Activated CD8-positive, alpha-beta memory T cell treated with anti-CD3 and anti-CD28 coated beads for 4 hours (primary cell): ENCODE measurements at regions not wholly inside any gene's neighbourhood (a gene's known extent, or its start where the extent isn't known, plus 50 kb on each side); places are given as distances from the start of the nearest gene placed in this dataset.
"Not testable (repeated sequence)": the region's sequence is repeated elsewhere in the genome, so short reads cannot be mapped to it uniquely, and the experiment has no call there.

Source experiments
- DNase-seq, 2 donors: peaks; one replicate each; pipeline ENCODE4 v3.0.0-alpha.2; 2020; ENCODE audit warnings: low read depth in 2 of 2

DNA sequence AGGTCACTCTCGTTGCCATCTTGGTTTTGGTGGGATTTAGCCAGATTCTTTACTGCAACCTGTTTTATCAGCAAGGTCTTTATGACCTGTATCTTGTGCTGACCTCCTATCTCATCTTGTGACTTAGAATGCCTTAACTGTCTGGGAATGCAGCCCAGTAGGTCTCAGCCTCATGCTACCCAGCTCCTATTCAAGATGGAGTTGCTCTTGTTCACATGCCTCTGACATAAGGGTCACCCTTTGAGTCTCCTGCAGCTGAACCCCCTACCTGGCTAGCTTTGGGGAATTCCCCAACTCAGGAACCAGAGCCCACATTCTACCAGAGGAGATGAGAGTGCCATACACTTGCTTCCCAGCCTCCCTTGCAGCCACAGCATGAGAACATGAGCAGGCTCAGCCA, 123.0 kb upstream of the ARHGEF3 start:
- DNase-seq, result not testable (repeated sequence)

DNA sequence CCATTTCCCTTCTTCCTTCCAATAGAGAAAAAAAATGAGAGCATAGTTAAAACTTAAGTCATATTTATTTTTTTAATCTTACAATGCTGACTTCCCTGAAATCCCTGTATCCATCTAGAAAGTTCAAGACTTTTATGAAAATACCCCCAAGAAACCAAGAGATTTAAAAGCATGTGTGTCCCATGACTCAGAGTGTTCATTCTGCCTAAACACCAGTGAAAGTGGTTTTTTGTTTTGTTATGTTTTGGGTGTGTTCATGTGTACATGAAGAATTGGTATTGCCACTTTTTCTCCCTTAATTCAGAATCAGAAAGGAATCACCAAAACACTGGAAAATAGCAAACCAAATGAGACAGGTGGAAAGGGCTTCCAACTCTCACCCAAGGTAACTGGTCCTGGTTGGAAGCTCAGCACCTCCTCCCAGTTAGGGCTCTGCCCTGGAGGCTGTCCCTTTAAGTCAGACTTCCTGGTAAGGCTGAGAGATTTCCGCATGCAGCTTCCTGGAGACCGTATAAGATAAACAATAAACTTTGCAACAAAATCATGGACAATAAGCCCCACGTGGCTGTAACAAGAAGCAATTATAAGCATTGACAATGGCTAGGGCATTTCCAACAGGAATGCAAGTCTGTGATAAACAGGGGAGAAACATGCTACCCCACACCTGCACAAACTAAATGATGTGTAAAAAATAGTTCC, 121.9 kb upstream of the ARHGEF3 start:
- peak in 1 of 2 donors; percentile 10 for DNase-seq

DNA sequence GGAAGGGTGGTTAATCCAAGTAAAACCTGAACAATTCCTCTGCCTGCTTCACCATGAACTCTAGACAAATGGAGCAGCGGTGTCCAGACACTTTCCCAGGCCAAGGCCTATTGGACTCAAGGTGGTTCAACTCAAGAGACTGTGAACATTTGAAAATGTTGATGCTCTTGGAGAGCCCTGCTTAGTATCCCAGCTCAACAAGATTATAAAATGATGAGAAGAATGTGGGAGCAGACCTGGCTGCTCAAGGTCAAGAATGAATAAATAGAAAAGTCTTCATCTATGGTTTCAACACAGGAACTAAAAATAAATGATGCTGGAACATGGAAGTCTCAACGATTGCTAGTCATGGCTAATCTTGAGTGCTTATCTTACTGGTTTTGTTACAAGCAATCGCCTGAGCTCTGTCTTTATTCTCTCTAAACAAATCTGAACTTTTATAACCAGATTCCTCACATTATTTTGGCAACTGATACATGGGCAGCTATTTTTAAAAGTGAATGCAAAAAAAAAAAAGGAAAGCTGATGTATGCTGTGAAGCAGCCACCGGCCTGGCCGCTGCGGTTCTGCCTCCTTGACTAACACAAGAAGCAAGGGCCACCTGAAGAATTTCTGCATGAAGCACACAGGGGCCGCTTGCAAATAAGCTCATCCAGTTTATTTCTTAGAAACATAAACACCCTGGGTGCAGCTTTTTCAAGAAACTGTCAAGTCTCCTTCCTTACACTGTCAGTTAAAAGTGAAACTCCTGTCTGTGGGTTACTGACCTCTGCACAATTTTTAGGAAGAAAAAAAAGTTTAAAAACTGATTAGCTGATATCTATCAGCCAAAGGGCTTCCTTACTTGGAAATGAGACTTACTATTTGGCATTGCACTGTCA, 120.1 kb upstream of the ARHGEF3 start:
- DNase-seq, result no peak

DNA sequence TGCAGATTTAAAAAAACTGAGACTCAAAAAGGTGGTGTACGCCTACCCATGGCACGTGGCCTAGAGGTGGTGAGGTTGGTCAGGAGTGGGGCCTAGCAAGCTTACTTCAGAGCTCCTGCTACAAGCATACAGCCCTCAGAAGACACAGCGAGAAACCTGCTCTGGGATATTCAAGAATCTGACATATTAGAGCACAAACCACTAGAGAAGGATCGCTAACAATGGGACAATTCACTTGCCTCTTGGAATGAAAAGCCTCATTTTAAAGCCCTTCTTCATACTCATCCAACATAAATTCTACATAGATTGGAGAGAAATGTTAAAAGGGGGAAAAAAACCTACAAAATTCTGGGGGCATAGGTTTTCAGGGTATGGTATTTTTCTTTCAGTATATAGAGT, 118.0 kb upstream of the ARHGEF3 start:
- no peak for DNase-seq

DNA sequence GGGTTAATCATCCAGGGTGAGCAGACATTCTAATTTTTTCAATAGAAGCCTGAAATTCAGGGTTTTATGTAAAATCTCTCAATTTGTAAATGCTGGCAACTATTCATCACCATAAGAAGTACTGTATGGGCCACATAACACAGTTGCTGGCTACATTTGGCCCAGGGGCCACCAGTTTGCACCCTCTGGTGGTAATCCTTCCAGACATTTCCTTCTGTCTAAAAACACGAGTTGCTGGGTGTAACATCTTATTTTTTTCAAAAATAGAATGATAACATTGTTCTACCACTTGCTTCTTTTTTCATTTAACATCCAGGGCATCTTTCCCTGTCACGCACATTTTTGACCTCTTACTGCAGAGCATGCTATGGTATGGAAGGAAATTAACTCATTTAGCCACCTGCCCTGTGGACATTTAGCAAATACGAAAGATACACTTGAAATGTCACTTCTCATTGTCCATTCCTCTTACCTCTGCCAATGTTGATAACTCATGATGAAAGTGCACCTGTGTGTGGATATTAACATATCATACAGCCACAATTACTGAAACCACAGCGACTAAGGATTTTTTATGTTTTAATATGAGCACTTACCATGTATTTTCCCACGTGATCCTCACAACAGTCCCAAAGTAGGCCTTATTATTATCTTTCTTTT, 117.5 kb upstream of the ARHGEF3 start:
- no peak for DNase-seq

DNA sequence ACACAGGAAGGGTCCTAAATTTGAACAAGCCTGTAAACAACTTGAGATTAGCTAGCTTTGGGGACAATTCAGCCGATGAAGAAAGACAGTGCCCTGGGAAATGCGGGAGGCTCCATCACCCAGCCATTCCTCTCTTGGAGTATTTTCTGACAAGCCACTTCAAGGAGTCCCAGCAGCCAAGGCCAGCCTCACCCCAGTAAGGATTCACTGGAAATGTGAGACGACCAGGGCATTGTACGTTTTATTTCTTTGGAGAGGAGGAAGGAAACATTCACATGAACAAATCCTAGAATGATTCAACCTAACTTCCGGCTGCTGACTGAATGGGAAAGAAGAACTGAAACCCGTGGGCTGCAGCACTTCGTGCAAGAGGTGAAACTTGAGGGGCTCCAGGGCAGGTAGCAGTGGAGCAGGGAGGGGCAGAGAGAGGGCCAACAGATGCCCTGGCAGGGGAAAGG, 116.4 kb upstream of the ARHGEF3 start:
- DNase-seq, result no peak

DNA sequence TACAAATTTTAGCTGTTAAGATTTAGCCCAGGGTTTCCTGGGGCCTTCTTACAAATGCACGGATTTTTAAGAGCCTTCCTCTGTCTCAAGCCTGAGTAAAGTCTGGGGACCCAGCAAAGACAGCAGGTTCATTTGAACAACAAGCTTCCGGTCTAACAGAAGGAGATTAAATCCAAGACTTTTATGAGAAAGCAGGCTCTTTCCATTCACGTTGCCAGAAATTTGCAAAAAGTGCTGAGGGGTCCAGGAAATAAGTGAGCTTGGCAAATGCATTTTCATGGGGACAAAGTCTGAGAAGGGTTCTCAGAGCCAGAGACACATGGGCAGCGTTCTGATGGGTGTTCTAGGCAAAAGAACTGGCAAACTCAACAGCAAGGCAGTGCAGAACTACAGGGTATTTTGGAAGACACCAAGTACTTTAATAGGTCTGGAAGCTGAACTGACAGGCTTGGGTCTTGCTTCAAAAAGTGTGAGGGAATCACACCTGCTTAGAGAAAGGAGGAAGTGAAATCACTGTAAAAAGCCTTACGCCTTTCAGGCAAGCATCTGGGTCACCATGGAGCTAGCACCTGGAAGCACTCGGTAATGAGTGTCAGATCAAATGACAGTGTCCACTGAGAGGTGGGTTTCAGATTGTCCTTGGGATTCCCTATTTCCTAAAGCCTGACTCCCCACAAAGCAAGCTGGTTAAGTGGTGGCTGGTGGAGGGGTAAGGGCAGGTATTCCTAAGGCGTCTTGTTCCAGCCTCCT, 115.8 kb upstream of the ARHGEF3 start:
- no peak for DNase-seq

DNA sequence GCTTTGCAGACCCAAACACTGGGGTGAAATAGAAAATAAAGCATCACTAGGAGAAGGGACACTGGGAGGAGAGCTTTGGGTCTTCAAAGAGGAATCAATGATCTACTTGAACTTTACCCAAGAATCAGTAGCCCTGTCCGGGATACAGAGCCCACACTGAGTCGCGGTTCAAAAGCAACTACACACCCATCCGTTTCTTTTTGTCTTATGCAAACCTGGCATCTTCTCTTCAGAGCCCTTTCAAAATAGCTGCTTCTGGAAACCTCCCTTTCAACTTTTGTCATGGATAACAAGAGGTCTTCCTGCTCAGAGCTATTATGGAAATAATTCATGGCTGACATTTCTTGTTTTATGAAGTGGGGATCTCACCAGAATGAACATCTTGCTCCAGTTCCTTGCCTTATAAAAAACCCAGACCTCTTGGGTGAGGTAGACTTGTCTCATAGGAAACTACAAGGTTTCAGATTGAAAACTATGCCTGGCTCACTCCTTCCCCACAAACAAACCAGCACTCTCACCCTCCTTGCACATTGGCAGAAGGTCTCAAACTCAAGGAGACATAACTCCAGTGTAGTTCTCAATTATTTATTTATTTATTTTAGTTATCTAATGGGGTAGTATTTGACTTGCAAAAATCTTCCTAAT, 115.1 kb upstream of the ARHGEF3 start:
- no peak for DNase-seq

DNA sequence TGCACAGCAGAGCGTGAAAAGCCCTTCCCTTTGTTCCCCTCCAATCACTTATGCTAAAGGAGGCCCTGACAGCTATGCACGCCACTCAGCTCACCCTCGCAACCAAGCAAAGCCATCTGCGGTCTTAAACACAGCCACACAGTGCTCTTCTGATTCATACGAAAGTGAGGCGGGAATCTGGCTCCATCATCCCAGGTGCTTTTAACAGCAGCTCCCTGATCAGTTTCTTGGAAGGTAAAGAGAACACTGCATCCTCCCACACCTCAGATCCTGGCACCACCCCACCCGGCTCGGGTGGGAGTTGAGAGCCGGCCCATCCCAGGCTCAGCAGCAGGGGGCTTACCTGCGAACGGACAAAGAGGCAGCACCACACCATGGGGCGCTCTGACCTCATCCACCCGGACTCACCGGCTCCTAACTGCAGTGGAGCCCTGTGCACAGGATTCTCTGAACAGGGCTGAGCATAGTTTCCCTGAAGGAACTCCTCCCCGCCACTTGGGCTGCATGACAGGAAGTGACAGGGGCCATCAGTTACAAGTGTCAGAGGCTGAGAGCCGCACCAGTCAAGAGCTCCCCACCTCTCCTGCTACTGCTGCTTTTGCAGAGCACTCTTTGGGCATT, 114.3 kb upstream of the ARHGEF3 start:
- DNase-seq, result peak; percentile 20 to 33

DNA sequence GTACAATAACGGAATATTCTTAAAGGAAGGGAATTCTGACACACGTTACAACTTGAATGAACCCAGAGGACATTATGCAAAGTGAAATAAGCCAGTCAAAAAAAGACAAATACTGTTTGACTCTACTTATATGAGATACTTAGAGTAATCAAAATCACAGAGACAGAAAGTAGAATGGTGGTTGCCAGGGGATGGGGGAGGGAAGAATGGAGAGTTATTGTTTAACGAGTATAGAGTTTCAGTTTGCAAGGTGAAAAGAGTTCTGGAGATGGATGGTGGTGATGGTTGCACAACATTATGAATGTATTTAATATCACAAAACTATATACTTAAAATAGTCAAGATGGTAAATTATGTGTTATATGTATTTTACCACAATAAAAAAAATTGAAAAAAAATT, 112.9 kb upstream of the ARHGEF3 start:
- no peak for DNase-seq

DNA sequence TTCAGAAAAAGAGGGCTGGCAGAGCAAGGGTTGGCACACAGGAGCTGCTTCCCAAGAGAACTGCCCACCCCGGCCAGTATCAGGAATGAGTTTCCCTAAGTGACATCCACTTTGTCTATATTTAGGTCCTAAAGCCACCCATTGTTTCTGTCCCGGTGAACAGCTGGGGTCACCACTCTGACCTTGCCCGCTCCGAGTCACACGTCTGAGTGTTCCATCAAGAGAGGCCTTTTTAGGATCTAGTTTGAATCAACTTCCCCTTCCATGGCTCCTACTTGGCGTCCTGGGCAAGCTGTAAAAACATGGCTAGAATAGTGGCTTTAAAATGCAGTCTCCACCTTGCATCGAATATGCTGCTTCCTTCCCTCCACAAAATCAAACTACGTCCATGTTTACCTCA, 109.6 kb upstream of the ARHGEF3 start:
- no peak for DNase-seq

DNA sequence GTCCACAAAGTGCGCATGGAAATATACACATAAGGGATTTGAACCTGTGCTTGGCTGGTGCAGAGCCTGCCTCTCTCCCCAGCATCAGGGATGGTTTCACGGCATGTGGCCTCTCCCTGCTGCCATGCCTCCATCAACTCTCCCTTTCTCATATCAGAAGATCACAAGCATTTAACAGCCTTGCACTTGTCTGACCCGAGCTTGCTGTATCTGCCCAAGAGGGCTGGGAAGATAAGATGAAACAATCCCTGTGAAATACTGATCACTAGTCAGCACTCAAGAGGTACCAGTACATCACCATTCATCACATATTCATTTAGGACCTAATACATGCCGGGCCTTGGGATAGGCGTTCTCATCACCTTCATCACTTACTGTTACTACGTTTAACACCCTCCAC, 107.6 kb upstream of the ARHGEF3 start:
- DNase-seq, result no peak

DNA sequence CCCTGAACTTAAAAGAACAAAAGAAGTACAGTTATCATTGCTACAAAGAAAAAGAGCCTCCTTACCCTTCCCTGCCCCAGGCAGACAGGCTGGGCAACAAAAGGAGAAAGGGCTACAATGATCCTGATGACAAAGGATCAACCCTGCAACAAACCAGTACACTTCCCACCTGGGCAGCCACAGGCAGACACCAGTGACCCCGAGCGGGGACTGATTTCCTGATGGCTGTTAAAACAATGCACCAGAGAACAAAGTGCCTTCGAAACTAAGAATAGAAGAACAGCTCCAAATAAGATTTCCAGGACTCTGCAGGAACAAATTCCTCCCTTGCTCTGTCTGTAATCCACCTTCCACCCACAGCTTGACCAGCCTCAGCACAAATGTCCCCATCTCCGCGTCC, 106.3 kb upstream of the ARHGEF3 start:
- DNase-seq, result no peak

DNA sequence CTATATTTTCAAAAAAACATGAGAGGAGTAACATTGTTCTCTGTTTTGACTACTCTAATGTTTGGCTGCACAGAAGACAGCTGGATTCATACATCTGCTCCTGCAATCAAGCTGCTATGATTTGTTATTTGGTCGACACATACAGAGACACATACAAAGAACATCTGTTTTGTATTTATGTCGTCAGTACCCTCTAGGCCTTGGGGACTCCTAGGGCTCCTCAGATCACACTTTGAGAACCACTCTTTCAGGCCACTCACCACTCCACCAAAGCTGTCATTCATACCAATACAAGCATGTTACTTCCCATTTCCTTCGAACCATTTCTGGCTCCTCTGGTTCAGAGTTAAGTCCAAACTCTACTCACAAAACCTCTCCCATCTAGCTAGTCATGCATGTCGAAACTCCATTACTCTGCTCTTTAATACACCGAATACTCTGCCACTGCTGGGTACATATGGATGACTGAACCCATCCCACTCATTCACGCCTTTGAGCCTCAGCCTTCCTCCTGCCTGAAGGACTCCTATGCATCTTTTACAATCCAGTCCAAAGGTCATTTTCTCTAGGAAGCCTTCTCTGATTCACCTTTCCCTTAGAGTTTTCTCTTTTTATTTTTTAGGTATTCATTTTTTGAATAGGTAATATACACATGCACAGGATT, 102.9 kb upstream of the ARHGEF3 start:
- no peak for DNase-seq

DNA sequence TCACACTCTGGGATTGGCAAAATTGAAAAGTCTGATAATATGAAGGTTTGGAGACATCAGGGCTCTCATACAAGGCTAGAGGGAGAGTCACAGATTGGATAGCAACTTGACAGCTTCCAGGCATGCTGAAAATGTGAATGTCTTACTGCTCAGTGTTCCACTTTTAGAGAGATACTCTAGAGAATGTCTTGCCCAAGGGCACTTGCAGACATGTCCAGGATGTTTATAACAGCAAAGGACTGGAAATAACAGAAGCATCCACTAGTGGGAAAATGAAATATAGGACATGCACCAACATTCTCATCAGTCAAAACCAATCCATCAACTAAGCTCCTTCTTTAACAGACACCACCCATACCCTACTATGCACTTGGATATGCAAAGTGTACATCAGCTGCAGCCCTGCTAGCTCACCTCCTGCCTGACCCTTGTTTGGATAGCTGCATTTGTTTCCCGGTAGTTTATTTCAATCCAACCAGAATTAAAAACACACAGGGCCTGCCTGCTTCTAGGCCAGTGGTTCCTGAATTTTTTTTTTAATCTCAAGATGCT, 101.6 kb upstream of the ARHGEF3 start:
- DNase-seq, result no peak

DNA sequence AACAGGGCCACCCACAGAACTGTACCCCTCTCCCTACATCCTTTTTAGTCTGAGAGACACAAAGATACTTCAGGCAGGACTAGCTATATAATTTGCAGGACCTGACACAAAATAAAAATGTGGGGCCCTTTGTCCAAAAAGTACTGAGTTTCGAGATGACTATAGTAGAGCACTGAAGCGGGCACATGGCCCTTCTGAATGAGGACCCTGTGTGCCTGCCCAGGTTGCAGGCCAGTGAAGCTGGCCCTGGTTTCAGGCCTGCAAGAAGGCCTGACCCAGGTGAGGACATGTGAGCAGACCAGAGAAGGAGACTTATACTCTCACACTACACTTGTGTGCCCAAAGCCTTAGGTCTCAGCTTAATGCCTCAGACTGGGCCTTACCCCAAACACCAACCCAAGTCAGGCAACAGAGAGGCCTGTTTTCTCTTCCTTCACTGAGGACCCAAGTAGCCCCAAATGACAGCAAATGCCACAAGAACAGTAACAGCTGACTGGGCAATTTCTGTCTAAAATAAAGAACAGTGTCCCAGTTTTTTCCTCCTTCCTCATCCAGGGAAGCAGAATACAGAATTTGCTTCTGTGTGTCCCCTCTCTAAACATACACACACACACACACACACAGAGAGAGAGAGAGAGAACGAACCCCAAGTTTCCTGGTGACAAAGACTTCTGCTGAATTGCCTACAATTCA, 100.9 kb upstream of the ARHGEF3 start:
- DNase-seq, result no peak

DNA sequence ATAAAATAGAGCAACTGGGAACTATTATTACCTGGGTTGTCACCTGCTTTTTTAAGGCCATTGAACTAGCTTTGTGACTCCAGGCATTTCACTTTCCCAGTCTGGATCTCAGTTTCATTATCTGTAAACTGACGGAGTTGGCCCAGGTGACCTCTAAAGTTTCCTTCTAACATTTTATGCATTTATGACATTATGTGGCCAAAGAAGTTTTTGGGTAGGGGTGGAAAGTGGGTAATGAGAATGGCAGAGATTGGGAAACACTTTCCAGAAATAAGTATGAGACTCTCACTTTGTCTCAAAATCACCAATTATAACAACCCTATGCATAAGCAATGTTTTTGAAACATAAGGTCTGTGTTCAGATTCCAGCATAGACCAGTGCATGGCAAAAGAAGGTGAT, 99.1 kb upstream of the ARHGEF3 start:
- no peak for DNase-seq

DNA sequence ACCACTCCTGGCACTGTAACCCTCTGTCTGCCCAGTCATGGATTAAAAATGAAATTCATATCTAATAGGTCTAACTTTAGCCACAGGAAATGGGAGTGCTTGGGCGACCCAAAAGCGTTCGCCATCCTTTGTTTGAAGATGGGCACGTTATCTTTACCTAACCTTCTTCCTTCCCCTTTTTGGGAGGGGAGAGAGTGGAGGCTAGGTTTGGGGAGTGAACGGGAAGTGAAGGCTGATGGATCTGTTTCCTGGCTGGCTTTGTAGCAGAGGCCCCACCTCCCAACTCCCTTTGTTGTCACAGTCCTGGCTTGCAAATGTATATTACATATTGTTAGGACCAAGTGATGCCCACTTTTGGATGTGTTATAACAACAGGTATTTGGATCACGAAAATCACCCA, 98.1 kb upstream of the ARHGEF3 start:
- no peak for DNase-seq

DNA sequence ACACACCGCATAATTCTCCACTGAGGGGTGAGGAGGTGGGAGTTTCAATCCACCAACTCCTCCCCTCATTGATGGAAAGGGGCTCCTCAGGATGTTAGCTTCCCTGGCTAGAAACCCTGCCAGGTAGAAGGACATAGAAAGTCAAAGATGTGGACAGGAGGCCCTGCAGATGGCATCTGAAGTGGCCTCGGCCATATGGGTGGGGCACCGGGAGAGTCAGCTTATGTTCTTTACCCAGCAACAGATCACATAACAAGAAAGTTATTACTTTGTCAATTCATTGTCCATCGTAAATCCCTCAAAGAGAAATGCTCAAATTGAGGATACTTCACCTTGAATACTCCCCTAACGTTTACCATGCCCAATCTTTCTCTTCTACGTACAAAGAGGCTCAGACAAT, 97.3 kb upstream of the ARHGEF3 start:
- DNase-seq, result no peak

DNA sequence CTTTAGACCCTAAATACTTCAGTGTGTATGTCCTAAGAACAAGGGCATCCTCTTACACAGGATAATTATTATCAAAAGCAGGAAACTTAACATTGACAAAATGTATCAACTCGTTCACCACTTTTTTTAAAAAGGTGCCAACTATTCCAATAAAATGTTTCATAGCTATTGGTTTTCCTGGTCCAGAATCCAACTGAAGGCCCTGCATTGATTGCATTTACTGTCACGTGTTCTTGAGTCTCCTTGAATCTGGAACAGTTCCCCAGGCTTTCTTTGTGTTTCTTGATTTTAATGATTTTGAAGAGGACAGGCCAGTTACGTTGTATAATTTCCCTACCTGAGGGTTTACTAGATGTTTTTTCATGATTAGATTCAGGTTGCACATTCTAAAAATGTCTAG, 94.6 kb upstream of the ARHGEF3 start:
- DNase-seq, result no peak
